ENCODE measurements at regions not wholly inside any gene's neighbourhood (a gene's known extent, or its start where the extent isn't known, plus 50 kb on each side); places are given as distances from the start of the nearest gene placed in this dataset.
A peak's percentile ranks its signal among the peaks of the same experiment; 100 is the strongest.

DNA sequence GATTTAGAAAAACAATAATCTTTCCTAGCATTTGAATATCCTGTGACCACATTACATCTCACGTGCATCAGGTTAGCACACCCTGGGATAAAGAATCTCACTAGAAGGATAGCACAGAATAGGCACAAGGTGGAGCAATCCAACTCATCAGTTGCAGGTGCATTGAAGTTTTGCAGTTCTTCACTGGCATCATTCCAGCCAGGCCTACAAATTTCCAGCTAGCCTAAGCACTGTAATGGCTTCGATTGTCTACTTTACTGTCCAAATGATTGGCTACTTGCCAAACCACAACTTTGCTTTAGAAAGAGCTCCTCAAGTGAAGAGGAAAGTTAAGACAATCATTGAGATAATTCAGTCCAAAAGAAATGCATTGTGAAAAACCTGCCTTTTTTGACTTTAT is 89.5 kb downstream of the SPRY2 start:
- intact Hi-C loops (cut with micrococcal nuclease) (no loop called here), dilution Hi-C loops (cut with HindIII; ENCODE audit: low sequenced_read_pairs, unreplicated experiment) (no loop called here), in situ Hi-C loops (cut with MboI; ENCODE audit: low sequenced_read_pairs) (no loop called here)
- Histone ChIP-seq H3K14ac (replicated peaks; ENCODE audit: low read depth, low read length) (no peak overlapping the region), H4K91ac (ENCODE audit: insufficient read depth, low read depth, low read length) (no peak overlapping the region), H3K4me2 (ENCODE audit: low read depth, low read length) (no peak overlapping the region), H4K20me1 (ENCODE audit: insufficient read depth, low read length) (no peaks in the 10 kb centered on the region), H2BK15ac (ENCODE audit: low read depth, low read length) (no peak overlapping the region), H3K9ac (ENCODE audit: low read depth, low read length) (no peak overlapping the region), H2AK5ac (ENCODE audit: low read depth, low read length) (no peak overlapping the region), H2BK20ac (ENCODE audit: low read depth, low read length) (no peak overlapping the region), H3K27me3 (ENCODE audit: control insufficient read depth, insufficient read depth, low read length) (no peaks in the 10 kb centered on the region), H3K4me1 (ENCODE audit: control insufficient read depth, insufficient read depth, low read length) (no peaks in the 10 kb centered on the region), H2BK5ac (ENCODE audit: low read depth, low read length, poor library complexity, severe bottlenecking) (no peak overlapping the region), H2AFZ (replicated peaks; ENCODE audit: low read length, poor library complexity) (no peak overlapping the region), H3K79me1 (ENCODE audit: low read depth in 1 of 2, low read length in 2 of 2) (no peaks in the 10 kb centered on the region), H3K27ac (ENCODE audit: insufficient read depth, low read length) (no peak overlapping the region), H4K5ac (ENCODE audit: low read depth, low read length) (no peak overlapping the region), H2AK9ac (replicated peaks; ENCODE audit: low read depth, low read length, poor library complexity) (no peak overlapping the region), H3K4me3 (ENCODE audit: insufficient read depth, low read depth, low read length) (no peak overlapping the region), H3K18ac (ENCODE audit: low read depth, low read length) (no peak overlapping the region), H2BK120ac (ENCODE audit: low read depth, low read length) (no peak overlapping the region), H3K9me1 (ENCODE audit: insufficient read depth, low read length) (no peaks in the 10 kb centered on the region), H3K56ac (ENCODE audit: extremely low read depth, insufficient read depth, low read length) (no peak overlapping the region), H3K23ac (ENCODE audit: low read depth, low read length) (no peak overlapping the region), H3K9me3 (ENCODE audit: control insufficient read depth, insufficient read depth, low read length) (no peaks in the 10 kb centered on the region), H3K36me3 (ENCODE audit: control insufficient read depth, insufficient read depth, low read length) (no peaks in the 10 kb centered on the region), H3K4ac (ENCODE audit: low read depth, low read length) (no peak overlapping the region), H4K8ac (ENCODE audit: low read depth in 2 of 2, low read length in 2 of 2) (no peak overlapping the region)
- no CpG with 5 or more reads among the region's 2 CpGs for whole genome bisulfite sequencing, 2 experiments (ENCODE audit: extremely low coverage in 2 of 2, insufficient read length in 1 of 2)
- ATAC-seq (ENCODE audit: low read depth) (no peak), DNase-seq (peak; percentile 60)
- ChIA-PET POLR2A (ENCODE audit: unreplicated experiment) (interaction anchor here (0.6 kb wide), 1 partner anchor 484 kb away, joined by 3 read pairs; no protein-coding TSS in a partner anchor), CTCF (no interaction called here)
- no peak for TF ChIP-seq CEBPB (IDR thresholded peaks at IDR 0.05; ENCODE audit: low read depth, low read length)
- no peak for TF ChIP-seq RFX5 (IDR thresholded peaks at IDR 0.05; ENCODE audit: low read depth, low read length)
- TF ChIP-seq, protein P1, sequence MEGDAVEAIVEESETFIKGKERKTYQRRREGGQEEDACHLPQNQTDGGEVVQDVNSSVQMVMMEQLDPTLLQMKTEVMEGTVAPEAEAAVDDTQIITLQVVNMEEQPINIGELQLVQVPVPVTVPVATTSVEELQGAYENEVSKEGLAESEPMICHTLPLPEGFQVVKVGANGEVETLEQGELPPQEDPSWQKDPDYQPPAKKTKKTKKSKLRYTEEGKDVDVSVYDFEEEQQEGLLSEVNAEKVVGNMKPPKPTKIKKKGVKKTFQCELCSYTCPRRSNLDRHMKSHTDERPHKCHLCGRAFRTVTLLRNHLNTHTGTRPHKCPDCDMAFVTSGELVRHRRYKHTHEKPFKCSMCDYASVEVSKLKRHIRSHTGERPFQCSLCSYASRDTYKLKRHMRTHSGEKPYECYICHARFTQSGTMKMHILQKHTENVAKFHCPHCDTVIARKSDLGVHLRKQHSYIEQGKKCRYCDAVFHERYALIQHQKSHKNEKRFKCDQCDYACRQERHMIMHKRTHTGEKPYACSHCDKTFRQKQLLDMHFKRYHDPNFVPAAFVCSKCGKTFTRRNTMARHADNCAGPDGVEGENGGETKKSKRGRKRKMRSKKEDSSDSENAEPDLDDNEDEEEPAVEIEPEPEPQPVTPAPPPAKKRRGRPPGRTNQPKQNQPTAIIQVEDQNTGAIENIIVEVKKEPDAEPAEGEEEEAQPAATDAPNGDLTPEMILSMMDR (conservative IDR thresholded peaks at IDR 0.05; ENCODE audit: low read depth, low read length) = no peak
- TF ChIP-seq RCOR1 (IDR thresholded peaks at IDR 0.05; ENCODE audit: insufficient replicate concordance, low read length) = no peak
- TF ChIP-seq SMC3 (IDR thresholded peaks at IDR 0.05; ENCODE audit: low read depth, low read length) = no peak
- TF ChIP-seq BHLHE40 (IDR thresholded peaks at IDR 0.05; ENCODE audit: low read depth, low read length) = no peak
- no TSS peak for BruUV-seq (replicated peaks)

Measured in IMR-90 (cell line).